ENCODE measurements at regions not wholly inside any gene's neighbourhood (a gene's known extent, or its start where the extent isn't known, plus 50 kb on each side); places are given as distances from the start of the nearest gene placed in this dataset.
"Not testable (repeated sequence)": the region's sequence is repeated elsewhere in the genome, so short reads cannot be mapped to it uniquely, and the experiment has no call there.

DNA sequence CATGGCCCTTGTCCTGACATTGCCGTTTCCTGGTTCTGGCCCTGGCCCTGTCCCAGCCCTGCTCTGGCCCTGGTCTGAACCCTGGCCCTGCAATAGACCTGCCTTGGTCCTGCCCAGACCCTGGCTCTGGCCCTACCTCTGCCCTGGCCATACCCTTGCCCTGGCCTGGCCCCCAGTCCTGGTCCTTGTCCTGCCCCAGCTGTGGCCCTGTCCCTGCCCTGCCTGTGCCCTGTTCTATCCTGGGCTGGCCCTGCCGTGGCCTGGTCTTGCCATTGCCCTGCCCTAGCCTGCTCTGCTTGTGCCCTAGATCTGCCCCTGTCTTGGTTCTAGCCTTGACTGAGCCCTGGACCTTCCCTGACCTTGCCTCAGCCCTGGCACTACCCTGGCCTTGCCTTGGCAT, 1560.1 kb downstream of the RPIA start:
- H3K36me3 ChIP-seq (ENCODE audit: insufficient read depth, insufficient read length, low read length); H3K9me3 ChIP-seq (ENCODE audit: insufficient read depth, low read length); H3K27me3 ChIP-seq (ENCODE audit: insufficient read depth, insufficient read length); H3K4me1 ChIP-seq (ENCODE audit: insufficient read depth, insufficient read length); H3K4me3 ChIP-seq (ENCODE audit: insufficient read length, low read depth); DNase-seq (ENCODE audit: low read depth, low spot score); H3K9ac ChIP-seq (ENCODE audit: insufficient read length, low read depth): not testable (repeated sequence)

DNA sequence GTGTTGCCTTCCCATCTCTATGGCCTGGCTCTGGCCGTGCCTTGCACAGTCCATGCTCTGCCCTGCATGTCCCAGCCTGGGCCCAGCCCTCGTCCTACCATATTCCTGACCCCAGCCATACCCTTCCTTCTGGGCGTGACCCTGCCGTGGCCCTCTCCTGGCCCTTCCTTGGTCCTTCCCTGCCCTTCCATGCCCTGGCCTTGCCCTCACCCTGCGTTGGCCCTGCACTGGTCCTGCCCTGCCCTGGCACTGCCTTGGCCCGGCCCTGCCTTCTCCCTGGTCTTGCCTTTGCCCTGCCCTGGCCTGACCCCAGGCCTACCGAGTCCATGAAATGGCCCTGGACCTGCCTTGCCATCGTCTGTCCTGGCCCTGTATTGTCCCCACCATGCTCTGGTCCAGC, 1561.8 kb downstream of the RPIA start:
- H3K27me3 ChIP-seq (ENCODE audit: insufficient read depth, insufficient read length); H3K9ac ChIP-seq (ENCODE audit: insufficient read length, low read depth); DNase-seq (ENCODE audit: low read depth, low spot score); H3K4me1 ChIP-seq (ENCODE audit: insufficient read depth, insufficient read length); H3K36me3 ChIP-seq (ENCODE audit: insufficient read depth, insufficient read length, low read length); H3K4me3 ChIP-seq (ENCODE audit: insufficient read length, low read depth); H3K9me3 ChIP-seq (ENCODE audit: insufficient read depth, low read length): not testable (repeated sequence)

- H3K9me3 ChIP-seq (ENCODE audit: insufficient read depth, low read length); H3K4me1 ChIP-seq (ENCODE audit: insufficient read depth, insufficient read length); H3K27me3 ChIP-seq (ENCODE audit: insufficient read depth, insufficient read length); H3K36me3 ChIP-seq (ENCODE audit: insufficient read depth, insufficient read length, low read length); DNase-seq (ENCODE audit: low read depth, low spot score); H3K9ac ChIP-seq (ENCODE audit: insufficient read length, low read depth); H3K4me3 ChIP-seq (ENCODE audit: insufficient read length, low read depth): not testable (repeated sequence)
These were observed 1575.4 kb downstream of the RPIA start for GRCh38 chr2:90266888-90267287.

DNA sequence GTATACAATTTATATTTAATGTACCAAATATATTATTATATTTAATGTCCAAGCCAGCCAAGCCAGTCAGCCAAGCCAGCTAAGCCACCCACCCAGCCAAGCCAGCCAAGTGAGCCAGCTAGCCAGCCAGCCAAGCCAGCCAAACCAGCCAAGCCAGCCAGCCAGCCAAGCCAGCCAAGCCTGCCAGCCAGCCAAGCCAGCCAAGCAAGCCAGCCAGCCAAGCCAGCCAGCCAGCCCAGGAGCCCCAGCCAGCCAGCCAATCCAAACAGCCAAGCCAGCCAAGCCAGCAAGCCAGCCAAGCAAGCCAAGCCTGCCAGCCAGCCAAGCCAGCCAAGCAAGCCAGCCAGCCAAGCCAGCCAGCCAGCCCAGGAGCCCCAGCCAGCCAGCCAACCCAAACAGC, 1596.3 kb downstream of the RPIA start:
- H3K27me3 ChIP-seq (ENCODE audit: insufficient read depth, insufficient read length); H3K9ac ChIP-seq (ENCODE audit: insufficient read length, low read depth); H3K9me3 ChIP-seq (ENCODE audit: insufficient read depth, low read length); DNase-seq (ENCODE audit: low read depth, low spot score); H3K4me3 ChIP-seq (ENCODE audit: insufficient read length, low read depth); H3K4me1 ChIP-seq (ENCODE audit: insufficient read depth, insufficient read length); H3K36me3 ChIP-seq (ENCODE audit: insufficient read depth, insufficient read length, low read length): not testable (repeated sequence)

- H3K4me3 ChIP-seq (ENCODE audit: insufficient read length, low read depth); DNase-seq (ENCODE audit: low read depth, low spot score); H3K9me3 ChIP-seq (ENCODE audit: insufficient read depth, low read length); H3K36me3 ChIP-seq (ENCODE audit: insufficient read depth, insufficient read length, low read length); H3K9ac ChIP-seq (ENCODE audit: insufficient read length, low read depth); H3K27me3 ChIP-seq (ENCODE audit: insufficient read depth, insufficient read length); H3K4me1 ChIP-seq (ENCODE audit: insufficient read depth, insufficient read length): not testable (repeated sequence)
These were observed 1596.9 kb downstream of the RPIA start for GRCh38 chr2:90288396-90288795.

- not testable (repeated sequence) for H3K4me3 ChIP-seq (ENCODE audit: insufficient read length, low read depth); H3K9me3 ChIP-seq (ENCODE audit: insufficient read depth, low read length); DNase-seq (ENCODE audit: low read depth, low spot score); H3K27me3 ChIP-seq (ENCODE audit: insufficient read depth, insufficient read length); H3K4me1 ChIP-seq (ENCODE audit: insufficient read depth, insufficient read length); H3K9ac ChIP-seq (ENCODE audit: insufficient read length, low read depth); H3K36me3 ChIP-seq (ENCODE audit: insufficient read depth, insufficient read length, low read length)
These were observed 1598.0 kb downstream of the RPIA start for GRCh38 chr2:90289291-90289980.

- not testable (repeated sequence) for H3K9me3 ChIP-seq (ENCODE audit: insufficient read depth, low read length); H3K36me3 ChIP-seq (ENCODE audit: insufficient read depth, insufficient read length, low read length); H3K27me3 ChIP-seq (ENCODE audit: insufficient read depth, insufficient read length); DNase-seq (ENCODE audit: low read depth, low spot score); H3K4me1 ChIP-seq (ENCODE audit: insufficient read depth, insufficient read length); H3K4me3 ChIP-seq (ENCODE audit: insufficient read length, low read depth); H3K9ac ChIP-seq (ENCODE audit: insufficient read length, low read depth)
These were observed 1599.2 kb downstream of the RPIA start for GRCh38 chr2:90290701-90291100.

GRCh38 chr2:90291168-90291883, 1599.9 kb downstream of the RPIA start:
- not testable (repeated sequence) for H3K4me1 ChIP-seq (ENCODE audit: insufficient read depth, insufficient read length); H3K4me3 ChIP-seq (ENCODE audit: insufficient read length, low read depth); DNase-seq (ENCODE audit: low read depth, low spot score); H3K36me3 ChIP-seq (ENCODE audit: insufficient read depth, insufficient read length, low read length); H3K9ac ChIP-seq (ENCODE audit: insufficient read length, low read depth); H3K9me3 ChIP-seq (ENCODE audit: insufficient read depth, low read length); H3K27me3 ChIP-seq (ENCODE audit: insufficient read depth, insufficient read length)

- H3K9ac ChIP-seq (ENCODE audit: insufficient read length, low read depth); H3K36me3 ChIP-seq (ENCODE audit: insufficient read depth, insufficient read length, low read length); H3K4me3 ChIP-seq (ENCODE audit: insufficient read length, low read depth); H3K27me3 ChIP-seq (ENCODE audit: insufficient read depth, insufficient read length); DNase-seq (ENCODE audit: low read depth, low spot score); H3K9me3 ChIP-seq (ENCODE audit: insufficient read depth, low read length); H3K4me1 ChIP-seq (ENCODE audit: insufficient read depth, insufficient read length): not testable (repeated sequence)
These were observed 1600.5 kb downstream of the RPIA start for GRCh38 chr2:90291934-90292333.

GRCh38 chr2:90292451-90292850, 1601.0 kb downstream of the RPIA start:
- not testable (repeated sequence) for H3K9me3 ChIP-seq (ENCODE audit: insufficient read depth, low read length); H3K4me1 ChIP-seq (ENCODE audit: insufficient read depth, insufficient read length)

DNA sequence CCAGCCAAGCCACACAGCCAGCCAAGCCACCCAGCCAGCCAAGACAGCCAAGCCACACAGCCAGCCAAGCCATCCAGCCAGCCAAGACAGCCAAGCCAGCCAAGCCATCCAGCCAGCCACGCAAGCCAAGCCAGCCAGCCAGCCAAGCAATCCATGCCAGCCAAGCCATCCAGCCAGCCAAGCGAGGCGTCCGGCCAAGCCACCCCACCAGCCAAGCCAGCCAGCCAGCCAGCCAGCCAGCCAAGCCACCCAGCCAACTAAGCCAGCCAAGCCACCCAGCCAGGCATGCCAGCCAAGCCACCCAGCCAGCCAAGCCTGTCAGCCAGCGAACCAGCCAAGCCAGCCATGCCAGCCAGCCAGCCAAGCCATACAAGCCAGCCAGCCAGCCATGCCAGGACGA, 1601.8 kb downstream of the RPIA start:
- not testable (repeated sequence) for DNase-seq (ENCODE audit: low read depth, low spot score); H3K9me3 ChIP-seq (ENCODE audit: insufficient read depth, low read length); H3K36me3 ChIP-seq (ENCODE audit: insufficient read depth, insufficient read length, low read length); H3K9ac ChIP-seq (ENCODE audit: insufficient read length, low read depth); H3K4me3 ChIP-seq (ENCODE audit: insufficient read length, low read depth); H3K4me1 ChIP-seq (ENCODE audit: insufficient read depth, insufficient read length); H3K27me3 ChIP-seq (ENCODE audit: insufficient read depth, insufficient read length)

More at GRCh38 chr2:90292451-90292850, 1601.0 kb downstream of the RPIA start:
- DNase-seq (ENCODE audit: low read depth, low spot score); H3K27me3 ChIP-seq (ENCODE audit: insufficient read depth, insufficient read length); H3K9ac ChIP-seq (ENCODE audit: insufficient read length, low read depth); H3K36me3 ChIP-seq (ENCODE audit: insufficient read depth, insufficient read length, low read length); H3K4me3 ChIP-seq (ENCODE audit: insufficient read length, low read depth): not testable (repeated sequence)

GRCh38 chr2:90293806-90294205, 1602.3 kb downstream of the RPIA start:
- H3K4me1 ChIP-seq (ENCODE audit: insufficient read depth, insufficient read length); H3K4me3 ChIP-seq (ENCODE audit: insufficient read length, low read depth); H3K36me3 ChIP-seq (ENCODE audit: insufficient read depth, insufficient read length, low read length); H3K9ac ChIP-seq (ENCODE audit: insufficient read length, low read depth); H3K27me3 ChIP-seq (ENCODE audit: insufficient read depth, insufficient read length); DNase-seq (ENCODE audit: low read depth, low spot score); H3K9me3 ChIP-seq (ENCODE audit: insufficient read depth, low read length): not testable (repeated sequence)

Data from NT2/D1 (cell line).